HG02885 (cell line): ENCODE measurements at regions not wholly inside any gene's neighbourhood (a gene's known extent, or its start where the extent isn't known, plus 50 kb on each side); places are given as distances from the start of the nearest gene placed in this dataset.
"Not testable (repeated sequence)": the region's sequence is repeated elsewhere in the genome, so short reads cannot be mapped to it uniquely, and the experiment has no call there.

Experiments
- ATAC-seq: cut with Tn5 transposase; IDR thresholded peaks from one replicate; pipeline ENCODE4 v1.9.1; 2021; ENCODE audit warnings: mild to moderate bottlenecking; ENCODE audit not compliant: unreplicated experiment, poor library complexity

DNA sequence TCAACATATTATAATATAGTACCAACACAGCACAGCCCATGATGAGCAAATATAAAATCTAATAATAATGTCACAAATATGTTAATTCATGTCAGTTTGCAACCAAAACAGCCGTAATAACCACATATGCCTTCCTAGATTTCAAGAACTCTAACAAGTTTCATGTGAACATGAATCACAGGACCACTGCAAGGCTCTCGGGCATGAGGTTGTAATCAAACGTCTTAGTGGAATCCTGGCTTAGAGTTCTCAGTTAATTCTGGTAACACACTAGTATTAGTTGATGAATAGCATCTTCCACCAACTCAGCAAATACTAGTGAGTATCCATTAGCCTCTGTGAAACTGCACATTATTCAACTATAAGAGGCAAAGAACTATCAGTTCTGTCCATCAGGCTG, 379.3 kb upstream of the TENM3 start:
- no peak for ATAC-seq

DNA sequence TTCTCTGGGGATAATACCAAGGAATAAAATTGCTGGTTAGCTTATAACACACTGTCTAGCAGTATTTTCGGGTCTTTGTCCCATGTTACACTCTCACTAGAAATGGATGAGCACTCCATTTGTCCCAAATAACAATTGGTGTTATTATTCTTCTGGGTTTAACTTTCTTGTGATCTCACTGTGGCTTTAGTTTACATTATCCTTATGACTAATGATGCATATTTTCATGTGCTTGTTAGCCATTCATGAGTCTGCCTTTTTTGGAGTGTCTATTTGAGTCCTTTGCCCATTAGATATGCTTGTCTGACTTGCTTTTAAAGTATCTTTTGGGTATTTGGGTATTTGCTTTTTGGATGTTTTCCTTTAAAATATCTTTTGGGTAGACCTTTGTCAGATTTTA, 372.9 kb upstream of the TENM3 start:
- ATAC-seq: no peak

DNA sequence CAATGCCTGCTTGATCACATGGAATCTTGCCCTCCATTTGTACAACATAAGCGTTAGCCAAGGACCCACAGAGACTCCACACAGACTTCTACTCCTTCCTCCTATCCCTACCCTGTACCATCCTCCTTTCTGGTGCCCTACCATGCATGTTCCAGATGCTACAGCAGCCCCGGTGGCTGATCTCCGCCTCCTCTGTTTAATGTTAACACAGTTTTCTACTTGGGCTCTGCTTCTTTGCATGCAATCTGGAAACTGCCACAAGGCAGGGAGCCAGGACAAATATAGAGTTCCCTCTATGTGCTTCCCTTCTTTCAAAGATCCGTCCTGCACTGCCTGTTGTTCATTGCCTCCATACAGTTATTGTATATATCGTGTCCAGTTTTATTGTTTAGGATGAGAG, 368.6 kb upstream of the TENM3 start:
- ATAC-seq: no peak

DNA sequence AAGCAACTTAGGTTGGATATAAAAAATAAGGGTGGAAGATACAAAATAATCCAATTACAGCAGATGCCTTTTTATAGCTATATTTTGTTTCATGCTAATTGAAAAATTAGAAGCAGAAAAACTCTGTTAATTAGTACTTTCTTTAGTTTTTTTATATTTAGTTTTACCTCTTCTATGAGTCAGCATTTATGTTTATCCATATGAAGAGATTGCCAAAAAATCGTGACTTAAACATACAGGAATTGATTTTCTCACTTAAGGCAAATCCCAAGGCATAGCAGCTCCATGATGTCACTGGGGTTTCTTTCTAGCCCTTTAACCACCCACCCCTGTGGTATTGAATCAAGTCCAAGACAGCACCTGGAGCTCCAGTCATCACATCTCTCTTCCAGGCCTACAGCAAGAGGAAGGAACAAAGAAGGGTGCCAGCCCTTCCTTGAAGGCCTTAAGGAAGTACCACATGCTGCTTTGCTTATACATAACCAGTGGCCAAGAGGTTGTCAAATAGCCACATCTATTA, 365.8 kb upstream of the TENM3 start:
- ATAC-seq: no peak

DNA sequence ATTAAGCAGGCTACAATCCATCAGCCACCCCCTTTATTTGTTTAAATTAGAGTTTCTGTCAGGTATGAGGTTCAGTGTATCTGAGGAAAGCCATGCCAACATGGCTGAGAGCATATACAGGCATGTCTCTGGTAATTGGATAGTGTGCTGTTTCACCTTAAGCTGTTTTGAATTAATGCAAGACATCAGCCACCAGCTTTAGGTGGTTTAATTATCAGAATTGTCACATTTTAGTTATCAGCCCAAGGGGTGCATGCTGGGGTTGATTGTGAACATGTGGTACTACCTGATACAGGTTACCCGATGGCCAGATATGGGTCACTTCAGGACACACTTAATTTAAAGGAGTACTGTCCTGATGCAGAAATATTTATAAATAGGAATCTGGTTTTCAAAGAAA, 353.2 kb upstream of the TENM3 start:
- ATAC-seq: no peak

DNA sequence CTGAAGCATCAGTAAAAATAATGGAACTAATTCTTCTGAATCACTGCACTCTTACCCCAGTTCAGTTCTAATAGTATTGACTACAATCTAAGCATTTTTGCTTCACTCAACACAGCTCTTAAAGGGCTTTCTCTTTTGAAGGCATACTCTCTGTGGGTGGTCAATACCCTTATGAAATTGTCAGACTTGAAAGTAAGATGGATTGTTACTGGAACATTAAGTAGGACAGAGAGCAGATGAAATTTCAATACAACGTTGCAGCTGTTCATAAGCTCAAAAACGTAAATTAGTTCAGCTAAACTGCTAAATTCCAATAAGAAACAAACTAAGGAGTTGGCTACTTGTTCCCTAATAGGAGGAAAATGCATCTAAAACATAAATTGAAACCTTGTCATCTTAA, 352.3 kb upstream of the TENM3 start:
- no peak for ATAC-seq

DNA sequence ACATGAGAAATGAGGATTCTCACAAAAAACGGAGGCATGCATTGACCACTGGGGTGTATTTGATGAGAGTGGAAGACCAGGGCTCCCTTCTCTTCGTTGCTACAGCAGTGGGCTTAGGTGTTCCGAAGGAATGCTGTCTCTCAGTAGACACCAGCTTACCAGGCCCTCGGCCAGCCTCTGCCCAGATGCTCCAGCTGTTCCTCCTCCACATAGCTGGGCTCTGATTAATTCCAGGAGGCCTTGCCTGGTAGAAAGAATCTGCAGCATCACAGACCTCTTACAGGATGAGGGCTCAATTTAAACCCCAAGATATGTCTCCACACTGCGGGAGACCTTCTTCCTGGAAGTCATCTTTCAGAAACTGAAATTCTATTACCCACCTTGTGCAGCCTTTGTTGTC, 346.6 kb upstream of the TENM3 start:
- no peak for ATAC-seq

DNA sequence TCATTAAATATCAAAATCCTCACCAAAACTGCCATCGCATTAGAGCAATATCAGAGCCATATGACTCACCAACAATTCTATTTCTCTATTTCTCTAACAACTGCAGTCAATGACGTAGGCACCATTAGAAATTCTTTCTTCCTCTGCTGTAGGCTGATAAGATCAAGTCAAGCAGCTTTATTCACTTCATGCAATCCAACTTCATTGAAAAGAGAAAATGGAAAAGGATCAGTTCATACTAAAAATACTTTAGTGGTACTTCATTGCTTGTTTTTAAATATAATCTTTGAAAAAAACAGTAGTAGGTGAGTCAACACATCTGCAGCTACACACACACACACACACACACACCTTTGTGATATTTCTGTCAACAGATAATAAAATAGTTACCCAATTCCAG, 345.3 kb upstream of the TENM3 start:
- ATAC-seq: no peak

DNA sequence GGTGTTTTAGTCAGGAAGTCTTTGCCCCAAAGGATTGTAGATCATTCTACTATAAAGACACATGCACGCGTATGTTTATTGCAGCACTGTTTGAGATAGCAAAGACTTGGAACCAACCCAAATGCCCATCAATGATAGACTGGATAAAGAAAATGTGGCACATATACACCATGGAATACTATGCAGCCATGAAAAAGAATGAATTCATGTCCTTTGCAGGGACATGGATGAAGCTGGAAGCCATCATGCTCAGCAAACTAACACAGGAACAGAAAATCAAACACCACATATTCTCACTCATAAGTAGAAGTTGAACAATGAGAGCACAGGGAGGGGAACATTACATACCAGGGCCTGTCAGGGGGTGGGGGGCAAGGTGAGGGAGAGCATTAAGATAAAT, 340.8 kb upstream of the TENM3 start:
- ATAC-seq: not testable (repeated sequence)

DNA sequence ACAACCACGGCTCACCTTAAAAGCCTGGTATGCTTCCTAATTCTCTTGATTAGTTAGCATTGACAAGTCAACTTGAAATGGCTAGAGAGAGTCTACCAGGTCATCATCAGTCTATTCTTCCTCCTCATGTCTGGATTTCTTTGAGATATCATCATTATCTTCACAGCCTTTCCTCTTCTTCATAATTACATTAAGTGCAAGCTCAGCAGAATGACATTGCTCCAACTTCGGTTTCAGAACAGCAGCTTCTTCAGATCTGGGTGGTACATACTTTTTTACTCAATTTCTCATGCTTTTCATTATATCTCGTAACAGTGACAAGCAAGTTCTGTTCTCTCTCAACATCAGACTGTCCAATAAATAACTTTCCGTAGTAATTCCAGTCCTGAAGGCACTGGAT, 337.5 kb upstream of the TENM3 start:
- ATAC-seq: no peak

DNA sequence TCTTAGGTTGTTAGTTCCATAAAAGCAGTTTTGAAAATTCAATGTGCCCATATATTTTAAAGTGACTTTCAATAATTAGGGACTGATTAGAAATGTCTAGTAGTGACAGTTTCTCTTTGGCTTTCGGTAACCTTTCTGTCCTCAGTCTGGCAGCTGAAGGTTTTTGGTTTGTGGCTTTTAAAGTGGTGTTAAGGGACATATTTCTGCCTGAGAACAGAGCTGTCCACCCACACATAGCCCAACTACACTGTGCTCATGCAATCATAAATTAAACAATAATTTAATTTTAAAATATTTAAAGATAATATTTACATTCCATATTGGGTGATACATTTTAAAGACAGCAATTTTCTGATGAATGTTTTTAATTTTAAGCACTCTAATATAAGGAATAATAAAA, 335.0 kb upstream of the TENM3 start:
- peak; percentile 52 for ATAC-seq

DNA sequence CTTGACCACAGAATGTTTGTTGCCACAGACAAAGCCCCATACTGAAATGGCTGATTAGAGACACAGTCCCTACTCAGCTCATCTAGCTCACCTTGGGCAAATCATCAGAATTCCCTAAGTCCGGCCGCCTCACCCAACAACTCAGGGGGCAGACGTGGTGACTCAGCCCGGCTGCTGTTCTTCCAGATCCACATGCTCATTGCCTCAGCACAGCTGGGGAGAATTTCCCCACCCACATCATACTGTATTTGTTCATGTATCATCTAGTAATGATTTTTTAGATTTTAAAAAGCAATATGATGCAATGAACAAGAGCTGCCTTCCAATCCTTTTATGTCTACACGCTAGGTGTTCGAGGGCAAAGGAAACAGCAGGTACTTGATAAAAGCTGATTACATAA, 333.8 kb upstream of the TENM3 start:
- ATAC-seq: no peak

DNA sequence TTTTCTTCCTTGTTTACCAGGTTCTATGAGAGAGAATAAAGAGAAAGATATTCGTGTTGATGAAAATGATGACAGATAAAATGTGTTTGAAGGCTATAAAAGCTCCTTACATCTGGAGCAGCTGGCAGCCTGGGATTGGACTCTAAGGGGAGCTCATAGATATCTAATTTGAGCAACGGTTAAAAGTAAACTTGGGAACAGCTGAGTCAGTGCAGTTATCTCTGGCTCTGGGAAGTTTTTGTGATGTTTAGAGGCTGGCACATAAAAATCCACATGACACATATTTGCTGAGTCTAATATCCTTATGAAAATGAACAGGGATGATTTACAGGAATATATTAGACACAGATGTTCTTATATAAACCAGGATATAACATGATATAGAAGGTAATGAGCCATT, 331.8 kb upstream of the TENM3 start:
- no peak for ATAC-seq

DNA sequence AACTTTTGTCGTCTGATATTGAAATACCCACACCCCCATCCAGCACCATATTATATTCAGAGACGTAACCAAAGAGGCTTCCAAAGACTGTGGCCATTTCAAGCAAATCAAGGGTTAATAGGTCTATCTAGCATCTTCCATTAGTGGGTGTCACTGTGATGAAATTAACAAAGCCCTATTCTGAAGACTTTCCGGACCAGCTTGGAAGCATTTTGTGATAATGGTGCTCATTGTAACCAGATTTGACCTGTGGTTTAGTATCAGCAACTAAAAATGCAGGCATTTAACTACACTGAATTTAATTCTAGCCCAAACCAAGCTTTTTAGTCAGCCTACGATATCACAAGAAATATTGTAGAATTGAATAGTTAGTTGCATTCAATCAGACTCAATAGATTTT, 309.7 kb upstream of the TENM3 start:
- ATAC-seq: no peak

DNA sequence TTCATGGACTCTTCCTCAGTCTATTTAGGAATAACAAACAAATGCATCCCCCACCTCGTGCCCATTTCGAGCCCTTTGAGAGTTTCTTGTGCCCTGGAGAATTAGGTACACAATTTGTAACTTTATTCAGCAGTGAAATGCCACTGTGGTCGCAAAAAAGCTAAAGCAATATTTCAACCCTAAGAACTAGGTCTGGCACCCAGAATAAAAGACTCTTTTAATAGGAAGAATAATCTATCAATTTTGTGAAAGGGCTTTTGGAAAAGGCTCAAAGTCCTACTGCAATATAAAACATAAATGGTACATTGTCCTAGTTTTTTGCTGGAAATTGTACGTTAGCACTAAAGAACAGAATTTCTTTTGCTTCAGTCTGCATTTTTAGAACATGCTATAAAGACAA, 304.6 kb upstream of the TENM3 start:
- no peak for ATAC-seq

DNA sequence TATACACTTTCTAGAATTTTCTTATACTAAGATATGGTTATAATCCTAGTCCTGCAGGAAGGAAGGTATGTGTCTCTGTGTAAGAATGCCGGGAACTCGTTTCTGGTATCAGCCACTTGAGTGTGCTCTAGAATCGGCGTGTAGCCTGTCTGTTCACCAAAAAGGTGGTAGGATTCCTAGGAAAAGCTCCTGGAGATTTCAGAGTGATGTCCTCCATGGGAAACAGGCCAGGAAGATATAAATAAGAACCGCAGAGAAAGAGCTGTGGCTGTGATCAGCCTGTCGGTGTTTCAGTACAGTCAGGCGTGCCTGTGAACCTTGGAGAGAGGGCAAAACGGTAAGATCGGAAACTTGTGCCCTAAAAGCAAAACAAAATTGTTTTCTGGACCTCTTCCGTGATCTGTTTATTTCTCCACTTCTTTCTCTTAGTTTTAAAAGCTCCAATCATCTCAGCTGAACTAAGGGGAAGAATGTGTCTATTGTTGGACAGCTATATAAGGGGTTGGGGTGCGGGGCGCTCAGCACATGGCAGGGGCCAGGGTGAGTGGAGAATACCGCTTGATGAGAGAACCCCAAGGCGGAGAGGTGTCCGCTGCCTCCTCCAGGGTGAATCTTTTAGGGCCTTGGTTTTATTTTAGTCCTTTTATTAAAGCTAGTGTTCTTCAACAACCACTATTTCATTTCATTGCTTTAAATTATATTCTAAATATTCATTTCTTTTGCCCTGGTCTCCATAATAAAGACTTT, 303.8 kb upstream of the TENM3 start:
- no peak for ATAC-seq

DNA sequence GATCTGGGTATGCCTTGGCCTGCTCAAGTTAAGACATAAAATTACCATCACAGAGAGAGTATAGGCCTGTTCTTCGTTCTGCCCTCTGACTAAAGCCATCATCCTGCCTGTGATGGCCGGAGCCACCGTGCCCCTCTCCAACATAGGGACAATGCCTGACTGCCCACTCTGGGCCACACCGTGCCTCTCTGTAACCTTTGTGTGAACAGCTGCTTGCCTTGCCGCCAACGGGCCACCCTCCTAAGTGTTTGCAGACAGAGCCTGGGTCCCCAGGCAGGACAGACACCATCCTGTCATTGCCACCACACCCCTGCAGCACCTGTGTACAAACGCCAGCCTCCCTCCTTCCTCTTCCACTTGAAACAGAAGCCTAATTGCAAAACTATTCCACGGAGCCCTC, 298.7 kb upstream of the TENM3 start:
- no peak for ATAC-seq

DNA sequence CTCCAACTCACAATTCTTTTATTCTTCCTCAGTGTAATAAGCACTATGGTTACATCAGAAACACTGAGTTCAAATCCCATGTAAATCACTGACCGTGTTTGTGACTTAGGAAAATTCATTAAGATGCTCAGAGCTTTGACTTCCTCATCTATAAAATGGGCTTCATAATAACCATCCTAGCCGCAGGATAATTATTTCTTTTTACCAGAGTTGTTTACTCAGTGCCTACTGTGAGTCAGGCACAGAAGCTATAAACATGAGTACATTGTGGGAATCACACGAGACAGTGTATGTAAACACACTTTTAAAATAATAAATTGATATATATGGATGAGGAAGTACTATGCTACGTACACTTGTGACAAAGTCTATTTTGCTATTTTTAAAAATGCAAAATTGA, 296.3 kb upstream of the TENM3 start:
- ATAC-seq: no peak

DNA sequence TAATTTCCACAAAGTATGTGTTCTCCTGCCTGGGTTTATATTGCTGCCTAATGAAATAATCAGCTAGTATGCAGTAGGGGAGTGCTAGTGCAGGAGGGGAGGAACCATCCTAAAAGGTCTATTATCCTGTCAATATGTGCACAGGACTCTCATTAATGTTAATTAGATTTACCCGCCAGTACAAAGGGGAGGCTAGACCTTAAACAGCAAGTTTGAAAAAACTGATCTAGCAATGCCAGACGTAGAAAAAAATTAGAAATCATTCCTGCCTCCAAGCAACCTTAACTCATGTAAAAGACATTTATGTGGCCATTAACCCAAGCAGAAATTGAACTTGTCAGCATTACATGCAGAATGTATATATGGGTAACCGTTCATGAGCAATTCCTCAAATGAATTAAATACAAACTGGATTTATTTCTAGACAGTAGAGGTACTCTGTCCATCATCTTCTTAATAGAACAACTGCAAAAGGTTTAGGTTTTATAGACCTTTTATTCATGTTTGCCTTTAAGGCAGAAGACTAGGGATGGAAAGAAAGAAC, 294.3 kb upstream of the TENM3 start:
- ATAC-seq: no peak

DNA sequence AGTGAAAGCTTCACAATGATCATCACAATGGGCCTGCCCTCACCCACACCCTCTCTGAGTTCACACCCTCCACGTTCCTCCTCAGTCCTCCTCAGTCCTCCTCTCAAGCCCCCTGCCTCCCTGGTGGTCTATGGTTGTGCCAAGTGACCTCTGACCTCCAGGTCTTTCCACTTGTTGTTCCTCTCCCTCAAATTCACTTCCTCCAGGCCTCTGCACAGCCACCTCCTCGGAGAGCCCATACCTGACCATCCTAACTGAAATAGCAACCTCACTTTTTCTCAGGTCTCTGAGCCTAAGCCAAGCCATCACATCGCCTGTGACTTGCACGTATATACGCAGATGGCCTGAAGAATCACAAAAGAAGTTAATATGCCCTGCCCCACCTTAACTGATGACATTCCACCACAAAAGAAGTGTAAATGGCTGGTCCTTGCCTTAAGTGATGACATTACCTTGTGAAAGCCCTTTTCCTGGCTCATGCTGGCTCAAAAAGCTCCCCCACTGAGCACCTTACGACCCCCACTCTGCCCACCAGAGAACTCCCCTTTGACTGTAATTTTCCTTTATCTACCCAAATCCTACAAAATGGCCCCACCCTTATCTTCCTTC, 293.4 kb upstream of the TENM3 start:
- ATAC-seq: no peak

DNA sequence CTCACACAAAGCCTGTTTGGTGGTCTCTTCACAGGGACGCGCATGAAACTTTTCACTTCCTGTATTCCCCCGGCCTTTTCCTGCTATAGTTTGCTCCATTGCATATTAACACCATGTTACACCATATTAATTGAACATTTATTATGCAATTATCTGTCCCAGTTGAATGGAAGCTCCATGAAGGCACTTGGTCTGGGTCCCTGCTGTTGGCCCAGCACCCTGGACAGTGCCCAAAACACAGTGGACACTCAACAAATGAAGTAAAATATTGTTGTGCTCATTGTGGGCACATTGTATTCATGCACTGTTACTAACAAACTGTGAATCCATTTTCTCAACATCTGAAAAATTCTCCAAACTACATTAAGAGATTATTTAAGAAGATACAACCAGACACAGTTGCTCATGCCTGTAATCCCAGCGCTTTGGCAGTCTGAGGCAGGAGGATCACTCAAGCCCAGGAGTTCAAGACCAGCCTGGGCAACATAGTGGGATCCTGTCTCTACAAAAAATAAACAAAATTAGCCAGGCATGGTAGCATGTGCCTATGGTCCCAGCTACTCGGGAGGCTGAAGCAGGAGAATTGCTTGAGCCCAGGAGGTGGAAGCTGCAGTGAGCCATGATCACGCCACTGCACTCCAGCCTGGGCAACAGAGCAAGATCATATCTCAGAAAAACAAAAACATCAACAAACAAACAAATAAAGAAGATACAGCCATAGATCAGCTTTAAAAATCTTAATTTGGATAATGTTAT, 292.7 kb upstream of the TENM3 start:
- ATAC-seq: no peak
